Suprapubic skin (tissue), 3 donors: ENCODE measurements at regions not wholly inside any gene's neighbourhood (a gene's known extent, or its start where the extent isn't known, plus 50 kb on each side); places are given as distances from the start of the nearest gene placed in this dataset.

Experiments
- POLR2A ChIP-seq, 2 donors: fragments of 450-650 bp; IDR thresholded peaks; one replicate each; pipeline ENCODE4 v1.6.1; 2017; ENCODE audit warnings: antibody characterized with exemption in 2 of 2, mild to moderate bottlenecking in 2 of 2, moderate library complexity in 2 of 2
- TF ChIP-seq, protein P1 (sequence below), 2 donors: fragments of 200-600 bp in 1 of 2; fragments of 450-650 bp in 1 of 2; sonication (generic) in 1 of 2; IDR thresholded peaks; one replicate each; pipeline ENCODE4 v1.5.1; 2016 to 2019; ENCODE audit warnings: antibody characterized with exemption in 2 of 2, mild to moderate bottlenecking in 1 of 2, moderate library complexity in 1 of 2

DNA sequence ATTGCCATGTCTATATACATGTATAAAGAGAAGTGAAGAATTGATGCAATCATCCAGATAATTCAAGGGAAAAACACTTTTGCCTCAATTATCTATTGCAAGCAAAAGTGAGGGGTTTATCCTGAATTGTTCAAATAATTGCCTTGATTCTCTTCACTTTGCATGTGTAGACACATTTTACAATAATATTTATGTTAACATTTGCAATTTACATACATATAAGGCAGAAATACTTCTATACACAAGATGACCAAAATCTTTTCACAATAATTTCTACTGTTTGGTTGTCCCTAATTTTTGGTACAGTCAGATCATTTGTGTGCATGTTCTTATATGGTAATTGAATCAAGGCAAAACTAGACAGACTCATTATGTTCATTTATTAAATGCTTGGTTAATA is 285.3 kb upstream of the TMEM161B start:
- TF ChIP-seq, protein P1, sequence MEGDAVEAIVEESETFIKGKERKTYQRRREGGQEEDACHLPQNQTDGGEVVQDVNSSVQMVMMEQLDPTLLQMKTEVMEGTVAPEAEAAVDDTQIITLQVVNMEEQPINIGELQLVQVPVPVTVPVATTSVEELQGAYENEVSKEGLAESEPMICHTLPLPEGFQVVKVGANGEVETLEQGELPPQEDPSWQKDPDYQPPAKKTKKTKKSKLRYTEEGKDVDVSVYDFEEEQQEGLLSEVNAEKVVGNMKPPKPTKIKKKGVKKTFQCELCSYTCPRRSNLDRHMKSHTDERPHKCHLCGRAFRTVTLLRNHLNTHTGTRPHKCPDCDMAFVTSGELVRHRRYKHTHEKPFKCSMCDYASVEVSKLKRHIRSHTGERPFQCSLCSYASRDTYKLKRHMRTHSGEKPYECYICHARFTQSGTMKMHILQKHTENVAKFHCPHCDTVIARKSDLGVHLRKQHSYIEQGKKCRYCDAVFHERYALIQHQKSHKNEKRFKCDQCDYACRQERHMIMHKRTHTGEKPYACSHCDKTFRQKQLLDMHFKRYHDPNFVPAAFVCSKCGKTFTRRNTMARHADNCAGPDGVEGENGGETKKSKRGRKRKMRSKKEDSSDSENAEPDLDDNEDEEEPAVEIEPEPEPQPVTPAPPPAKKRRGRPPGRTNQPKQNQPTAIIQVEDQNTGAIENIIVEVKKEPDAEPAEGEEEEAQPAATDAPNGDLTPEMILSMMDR (IDR thresholded peaks at IDR 0.05): no peak
- no peak for TF ChIP-seq POLR2A (IDR thresholded peaks at IDR 0.05)
